ENCODE measurements at regions not wholly inside any gene's neighbourhood (a gene's known extent, or its start where the extent isn't known, plus 50 kb on each side); places are given as distances from the start of the nearest gene placed in this dataset.

DNA sequence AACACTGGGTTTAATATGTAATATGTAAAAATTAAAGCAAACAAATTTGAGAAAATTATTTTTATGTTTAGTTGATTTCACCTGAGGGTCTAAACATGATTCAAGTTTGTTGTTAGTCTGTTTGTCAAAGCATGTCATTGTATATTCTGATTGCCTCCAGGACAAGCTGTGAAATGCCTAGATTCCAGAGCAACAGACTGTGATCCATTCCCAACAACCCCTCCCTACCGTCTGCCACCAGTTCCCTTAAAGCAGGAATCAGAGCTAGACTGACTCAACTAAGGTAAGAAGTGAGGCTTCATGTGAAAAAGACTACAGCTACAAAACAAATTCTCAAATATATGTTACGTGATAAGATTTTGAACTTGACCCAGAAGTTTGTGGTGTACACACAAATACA lies 304.2 kb downstream of the RAB38 start:
- Histone ChIP-seq H3K9me3 (ENCODE audit: control insufficient read depth in 1 of 2, insufficient read depth in 1 of 2, low read depth in 1 of 2, low read length in 2 of 2) (no peaks in the 10 kb centered on the region), H3K9me2 (ENCODE audit: insufficient read depth) (no peaks in the 10 kb centered on the region), H3K27me3 (ENCODE audit: insufficient read depth, low read length) (no peaks in the 10 kb centered on the region), H3K36me3 (ENCODE audit: control insufficient read depth in 1 of 2, insufficient read depth in 2 of 2, low read length in 2 of 2) (no peaks in the 10 kb centered on the region), H4K20me1 (ENCODE audit: insufficient read depth) (no peaks in the 10 kb centered on the region), H3K27ac (ENCODE audit: low read depth, low read length) (no peak overlapping the region), H3K4me1 (ENCODE audit: control insufficient read depth in 1 of 2, insufficient read depth in 2 of 2, low read length in 2 of 2) (no peaks in the 10 kb centered on the region), H2AFZ (ENCODE audit: low read depth, low read length, poor library complexity, severe bottlenecking) (no peak overlapping the region), H3K79me2 (ENCODE audit: insufficient read depth, low read length) (no peaks in the 10 kb centered on the region), H3K4me2 (ENCODE audit: low read length) (no peak overlapping the region), H3K4me3 (replicated peaks in 1 of 2; ENCODE audit: low read depth in 1 of 2, low read length in 2 of 2) (no peak overlapping the region), H3K9ac (ENCODE audit: low read length) (no peak overlapping the region)
- BruUV-seq (replicated peaks), result no TSS peak
- TF ChIP-seq EZH2phosphoT487 (IDR thresholded peaks at IDR 0.05; ENCODE audit: borderline replicate concordance), result no peak
- no peak for TF ChIP-seq TCF7L2 (IDR thresholded peaks at IDR 0.05; ENCODE audit: borderline replicate concordance, extremely low read depth, insufficient read depth, insufficient read length)
- TF ChIP-seq JUND (IDR thresholded peaks at IDR 0.05), result no peak
- TF ChIP-seq, protein P1, sequence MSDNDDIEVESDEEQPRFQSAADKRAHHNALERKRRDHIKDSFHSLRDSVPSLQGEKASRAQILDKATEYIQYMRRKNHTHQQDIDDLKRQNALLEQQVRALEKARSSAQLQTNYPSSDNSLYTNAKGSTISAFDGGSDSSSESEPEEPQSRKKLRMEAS (IDR thresholded peaks at IDR 0.05), result no peak
- TF ChIP-seq POLR2AphosphoS5 (IDR thresholded peaks at IDR 0.05; ENCODE audit: low read depth, low read length), result no peak
- ChIA-PET POLR2A (no interaction called here), RAD21 (ENCODE audit: low non-redundant PET in 1 of 2, low total read pairs in 2 of 2, uncharacterized antibody in 2 of 2, unreplicated experiment in 2 of 2) (no interaction called here), CTCF (no interaction called here)
- no peak for ATAC-seq
- DNase-seq (ENCODE audit: low read depth, low spot score), result no peak
- intact Hi-C loops (cut with micrococcal nuclease), result loop anchor here (10.0 kb wide), 1 partner anchor 414 kb away; no protein-coding TSS in a partner anchor

DNA sequence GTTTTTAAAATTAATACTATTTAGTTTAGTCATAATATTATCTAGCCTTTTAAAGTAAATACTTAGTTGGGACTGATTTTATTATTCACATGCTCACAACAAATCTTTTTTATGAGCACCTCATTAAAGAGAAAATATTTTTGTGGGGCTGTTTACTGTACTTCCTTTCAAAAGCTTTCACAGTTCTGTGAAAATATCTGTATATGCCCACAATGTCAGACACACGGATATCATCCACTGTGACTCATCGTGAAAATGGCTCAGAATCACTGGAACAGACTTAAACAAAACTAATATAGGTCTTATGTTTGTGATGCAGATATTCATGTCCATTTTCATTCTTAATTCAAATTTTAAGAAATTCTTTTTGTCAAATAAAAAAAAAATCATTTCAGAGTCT lies 305.2 kb downstream of the RAB38 start:
- no peaks in the 10 kb centered on the region for H3K27me3 ChIP-seq (ENCODE audit: insufficient read depth, low read length)
- ChIA-PET RAD21 (ENCODE audit: low non-redundant PET in 1 of 2, low total read pairs in 2 of 2, uncharacterized antibody in 2 of 2, unreplicated experiment in 2 of 2) (no interaction called here), CTCF (no interaction called here), POLR2A (no interaction called here)
- DNase-seq (ENCODE audit: low read depth, low spot score) (no peak), ATAC-seq (no peak)
- no peak overlapping the region for H2AFZ ChIP-seq (ENCODE audit: low read depth, low read length, poor library complexity, severe bottlenecking)
- TF ChIP-seq EGR1 (IDR thresholded peaks at IDR 0.05; ENCODE audit: low read depth), result no peak
- no peak overlapping the region for H3K4me2 ChIP-seq (ENCODE audit: low read length)
- no TSS peak for BruUV-seq (replicated peaks)
- no peak overlapping the region for H3K4me3 ChIP-seq (replicated peaks in 1 of 2; ENCODE audit: low read depth in 1 of 2, low read length in 2 of 2)
- H3K79me2 ChIP-seq (ENCODE audit: insufficient read depth, low read length), result no peaks in the 10 kb centered on the region
- H3K9me2 ChIP-seq (ENCODE audit: insufficient read depth), result no peaks in the 10 kb centered on the region
- intact Hi-C loops (cut with micrococcal nuclease), result loop anchor here (10.0 kb wide), 1 partner anchor 415 kb away; no protein-coding TSS in a partner anchor
- no peaks in the 10 kb centered on the region for H3K9me3 ChIP-seq (ENCODE audit: control insufficient read depth in 1 of 2, insufficient read depth in 1 of 2, low read depth in 1 of 2, low read length in 2 of 2)
- H3K9ac ChIP-seq (ENCODE audit: low read length), result no peak overlapping the region
- H3K4me1 ChIP-seq (ENCODE audit: control insufficient read depth in 1 of 2, insufficient read depth in 2 of 2, low read length in 2 of 2), result no peaks in the 10 kb centered on the region
- H3K36me3 ChIP-seq (ENCODE audit: control insufficient read depth in 1 of 2, insufficient read depth in 2 of 2, low read length in 2 of 2), result no peaks in the 10 kb centered on the region
- no peak overlapping the region for H3K27ac ChIP-seq (ENCODE audit: low read depth, low read length)
- no peaks in the 10 kb centered on the region for H4K20me1 ChIP-seq (ENCODE audit: insufficient read depth)

Data from HCT116 (cell line).